ENCODE measurements at regions not wholly inside any gene's neighbourhood (a gene's known extent, or its start where the extent isn't known, plus 50 kb on each side); places are given as distances from the start of the nearest gene placed in this dataset.

GRCh38 chr7:22676385-22676784 is 50.6 kb upstream of the IL6 start:
- DNase-seq = no peak
- Histone ChIP-seq H3K27me3 (ENCODE audit: control insufficient read depth in 2 of 2, insufficient read depth in 2 of 2, low read length in 2 of 2) (no peaks in the 10 kb centered on the region), H3K36me3 (replicated peaks in 1 of 2; ENCODE audit: control insufficient read depth in 1 of 2, insufficient read depth in 2 of 2, low read length in 2 of 2) (no peaks in the 10 kb centered on the region), H3K9me3 (replicated peaks in 1 of 2; ENCODE audit: control insufficient read depth in 1 of 2, insufficient read depth in 1 of 2, low read length in 2 of 2) (no peaks in the 10 kb centered on the region), H3K9ac (ENCODE audit: insufficient read depth, low read length, poor library complexity, severe bottlenecking) (no peak overlapping the region), H3K27ac (ENCODE audit: low read depth in 1 of 2, low read length in 2 of 2) (no peak overlapping the region), H3K4me2 (replicated peaks; ENCODE audit: extremely low read depth, low read length, poor library complexity, severe bottlenecking) (no peak overlapping the region), H3K79me2 (ENCODE audit: insufficient read depth, low read length) (no peaks in the 10 kb centered on the region), H4K20me1 (ENCODE audit: insufficient read depth, low read length) (no peaks in the 10 kb centered on the region), H2AFZ (ENCODE audit: insufficient read depth, low read depth, low read length, poor library complexity, severe bottlenecking) (no peak overlapping the region), H3K4me1 (ENCODE audit: control insufficient read depth in 1 of 2, insufficient read depth in 2 of 2, low read length in 2 of 2) (peaks cover 36 to 42% of the 10 kb centered on the region in 2 donors), H3K4me3 (replicated peaks in 1 of 3; ENCODE audit: low read depth in 2 of 3, low read length in 3 of 3) (no peak overlapping the region)
- Mint-ChIP-seq H3K4me3 (no peak overlapping the region), H3K9me3 (peaks cover 0 to 2% (median 0%) of the 10 kb centered on the region in 7 donors), H3K36me3 (no peaks in the 10 kb centered on the region), H3K4me1 (peaks cover 39% of the 10 kb centered on the region), H3K27ac (no peak overlapping the region), H3K27me3 (ENCODE audit: low read depth in 3 of 3) (peaks cover 0 to 6% (median 4%) of the 10 kb centered on the region in 3 donors)
- no peak for TF ChIP-seq CTCF (IDR thresholded peaks at IDR 0.05)
- intact Hi-C loops (cut with micrococcal nuclease) = loop anchor here in 1 of 2 donors (10.0 kb wide), 1 partner anchor 112 kb away; no protein-coding TSS in a partner anchor
- WGBS (ENCODE audit: insufficient coverage) = 100% methylated on average over 1 of the region's 2 CpGs

- H3K27me3 ChIP-seq (ENCODE audit: control insufficient read depth in 2 of 2, insufficient read depth in 2 of 2, low read length in 2 of 2) = no peaks in the 10 kb centered on the region
- peaks cover 0 to 2% (median 0%) of the 10 kb centered on the region in 7 donors for H3K9me3 Mint-ChIP-seq
- no peak for DNase-seq
- TF ChIP-seq CTCF (IDR thresholded peaks at IDR 0.05) = no peak
- no CpG with 5 or more reads among the region's 2 CpGs for WGBS (ENCODE audit: insufficient coverage)
- H3K4me1 ChIP-seq (ENCODE audit: control insufficient read depth in 1 of 2, insufficient read depth in 2 of 2, low read length in 2 of 2) = peaks cover 33 to 38% of the 10 kb centered on the region in 2 donors
- no peak overlapping the region for H3K4me3 ChIP-seq (replicated peaks in 1 of 3; ENCODE audit: low read depth in 2 of 3, low read length in 3 of 3)
- H3K4me1 Mint-ChIP-seq = peaks cover 35% of the 10 kb centered on the region
- no peak overlapping the region for H3K4me3 Mint-ChIP-seq
- no peaks in the 10 kb centered on the region for H3K9me3 ChIP-seq (replicated peaks in 1 of 2; ENCODE audit: control insufficient read depth in 1 of 2, insufficient read depth in 1 of 2, low read length in 2 of 2)
- H3K79me2 ChIP-seq (ENCODE audit: insufficient read depth, low read length) = no peaks in the 10 kb centered on the region
- peak overlapping the region in 2 of 7 donors; percentile 16 to 58 for H3K27ac Mint-ChIP-seq
- H3K4me2 ChIP-seq (replicated peaks; ENCODE audit: extremely low read depth, low read length, poor library complexity, severe bottlenecking) = no peak overlapping the region
- no peak overlapping the region for H3K9ac ChIP-seq (ENCODE audit: insufficient read depth, low read length, poor library complexity, severe bottlenecking)
- H3K27me3 Mint-ChIP-seq (ENCODE audit: low read depth in 3 of 3) = peaks cover 0 to 6% (median 6%) of the 10 kb centered on the region in 3 donors
- H3K36me3 ChIP-seq (replicated peaks in 1 of 2; ENCODE audit: control insufficient read depth in 1 of 2, insufficient read depth in 2 of 2, low read length in 2 of 2) = no peaks in the 10 kb centered on the region
- no peaks in the 10 kb centered on the region for H4K20me1 ChIP-seq (ENCODE audit: insufficient read depth, low read length)
- intact Hi-C loops (cut with micrococcal nuclease) = loop anchor here in 1 of 2 donors (10.0 kb wide), 1 partner anchor 111 kb away; no protein-coding TSS in a partner anchor
- H3K27ac ChIP-seq (ENCODE audit: low read depth in 1 of 2, low read length in 2 of 2) = no peak overlapping the region
- no peaks in the 10 kb centered on the region for H3K36me3 Mint-ChIP-seq
- no peak overlapping the region for H2AFZ ChIP-seq (ENCODE audit: insufficient read depth, low read depth, low read length, poor library complexity, severe bottlenecking)
These were observed 51.1 kb upstream of the IL6 start for GRCh38 chr7:22675917-22676343.

All from CD14-positive monocyte (primary cell).